ENCODE measurements at regions not wholly inside any gene's neighbourhood (a gene's known extent, or its start where the extent isn't known, plus 50 kb on each side); places are given as distances from the start of the nearest gene placed in this dataset.
"Not testable (repeated sequence)": the region's sequence is repeated elsewhere in the genome, so short reads cannot be mapped to it uniquely, and the experiment has no call there.

- DNase-seq, result no peak
- Histone ChIP-seq H3K27ac (peak overlapping the region; percentile 27 to 70 (median 38)), H3K27me3 (no peaks in the 10 kb centered on the region), H3K9me3 (no peaks in the 10 kb centered on the region), H3K36me3 (no peaks in the 10 kb centered on the region), H3K4me1 (peaks cover 0 to 17% (median 0%) of the 10 kb centered on the region in 4 donors), H3K4me3 (no peak overlapping the region)
- 64 to 70% methylated on average over 5 of the region's 5 CpGs for WGBS, 2 donors (ENCODE audit: low coverage in 1 of 2)
- in situ Hi-C loops (cut with MboI; ENCODE audit: low pct_ligation_motif_present in 1 of 4, low pct_unique_long_range_greater_than_20kb in 1 of 4, low sequenced_read_pairs in 3 of 4), result no loop called here
- TF ChIP-seq, protein P1, sequence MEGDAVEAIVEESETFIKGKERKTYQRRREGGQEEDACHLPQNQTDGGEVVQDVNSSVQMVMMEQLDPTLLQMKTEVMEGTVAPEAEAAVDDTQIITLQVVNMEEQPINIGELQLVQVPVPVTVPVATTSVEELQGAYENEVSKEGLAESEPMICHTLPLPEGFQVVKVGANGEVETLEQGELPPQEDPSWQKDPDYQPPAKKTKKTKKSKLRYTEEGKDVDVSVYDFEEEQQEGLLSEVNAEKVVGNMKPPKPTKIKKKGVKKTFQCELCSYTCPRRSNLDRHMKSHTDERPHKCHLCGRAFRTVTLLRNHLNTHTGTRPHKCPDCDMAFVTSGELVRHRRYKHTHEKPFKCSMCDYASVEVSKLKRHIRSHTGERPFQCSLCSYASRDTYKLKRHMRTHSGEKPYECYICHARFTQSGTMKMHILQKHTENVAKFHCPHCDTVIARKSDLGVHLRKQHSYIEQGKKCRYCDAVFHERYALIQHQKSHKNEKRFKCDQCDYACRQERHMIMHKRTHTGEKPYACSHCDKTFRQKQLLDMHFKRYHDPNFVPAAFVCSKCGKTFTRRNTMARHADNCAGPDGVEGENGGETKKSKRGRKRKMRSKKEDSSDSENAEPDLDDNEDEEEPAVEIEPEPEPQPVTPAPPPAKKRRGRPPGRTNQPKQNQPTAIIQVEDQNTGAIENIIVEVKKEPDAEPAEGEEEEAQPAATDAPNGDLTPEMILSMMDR (IDR thresholded peaks at IDR 0.05), result no peak
- TF ChIP-seq POLR2AphosphoS5 (IDR thresholded peaks at IDR 0.05) (no peak), EP300 (IDR thresholded peaks at IDR 0.05; ENCODE audit: low read depth) (no peak), POLR2A (IDR thresholded peaks at IDR 0.05) (no peak)
- intact Hi-C loops (cut with DNase I; ENCODE audit: low total_unique reads), result no loop called here
Measured at GRCh38 chr17:20929334-20929733, 113.5 kb downstream of the USP22 start.

- H3K9me3 ChIP-seq, result no peaks in the 10 kb centered on the region
- H3K27me3 ChIP-seq, result no peaks in the 10 kb centered on the region
- no peaks in the 10 kb centered on the region for H3K36me3 ChIP-seq
- peaks cover 0 to 20% (median 0%) of the 10 kb centered on the region in 4 donors for H3K4me1 ChIP-seq
- intact Hi-C loops (cut with DNase I; ENCODE audit: low total_unique reads), result no loop called here
- WGBS, 2 donors (ENCODE audit: low coverage in 1 of 2), result 60 to 67% methylated on average over 5 of the region's 5 CpGs
- TF ChIP-seq POLR2A (IDR thresholded peaks at IDR 0.05) (no peak), EP300 (IDR thresholded peaks at IDR 0.05; ENCODE audit: low read depth) (no peak), POLR2AphosphoS5 (IDR thresholded peaks at IDR 0.05) (no peak)
- TF ChIP-seq, protein P1 (IDR thresholded peaks at IDR 0.05), result no peak
- H3K4me3 ChIP-seq, result no peak overlapping the region
- in situ Hi-C loops (cut with MboI; ENCODE audit: low pct_ligation_motif_present in 1 of 4, low pct_unique_long_range_greater_than_20kb in 1 of 4, low sequenced_read_pairs in 3 of 4), result no loop called here
- DNase-seq, result no peak
- H3K27ac ChIP-seq, result peak overlapping the region in 1 of 4 donors; percentile 70
Measured at GRCh38 chr17:20930081-20930760, 112.6 kb downstream of the USP22 start.

GRCh38 chr17:20933040-20933439, 109.8 kb downstream of the USP22 start:
- H3K9me3 ChIP-seq; DNase-seq; H3K36me3 ChIP-seq; H3K27me3 ChIP-seq; H3K27ac ChIP-seq; H3K4me3 ChIP-seq; in situ Hi-C loops (cut with MboI; ENCODE audit: low pct_ligation_motif_present in 1 of 4, low pct_unique_long_range_greater_than_20kb in 1 of 4, low sequenced_read_pairs in 3 of 4); intact Hi-C loops (cut with DNase I; ENCODE audit: low total_unique reads): not testable (repeated sequence)
- peaks cover 0 to 44% (median 12%) of the 10 kb centered on the region in 4 donors for H3K4me1 ChIP-seq
- WGBS, 2 donors (ENCODE audit: low coverage in 1 of 2), result 100% methylated on average over 3 of the region's 3 CpGs; no CpG with 5 or more reads in 1 of the 2 donors

DNA sequence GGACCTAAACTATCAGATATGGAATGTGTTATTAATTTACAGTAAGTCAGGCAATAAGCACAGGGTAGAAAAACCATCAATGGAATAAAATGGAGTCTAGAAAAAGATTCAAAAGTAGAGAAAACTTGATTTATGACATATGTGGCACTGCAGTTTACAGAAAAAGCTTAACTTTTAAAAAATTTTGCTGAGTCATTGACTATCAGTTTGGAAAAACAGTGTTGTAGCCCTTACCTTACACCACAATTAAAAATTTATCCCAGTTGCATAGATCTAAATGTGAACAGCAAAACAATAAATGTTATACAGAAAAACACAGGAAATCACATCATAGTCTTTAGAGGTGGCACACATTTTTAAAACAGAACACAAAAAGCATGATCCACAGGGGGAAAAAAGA, 108.5 kb downstream of the USP22 start:
- no peak for TF ChIP-seq POLR2AphosphoS5 (IDR thresholded peaks at IDR 0.05)
- TF ChIP-seq, protein P1 (IDR thresholded peaks at IDR 0.05), result no peak
- no peak for TF ChIP-seq EP300 (IDR thresholded peaks at IDR 0.05; ENCODE audit: low read depth)
- TF ChIP-seq POLR2A (IDR thresholded peaks at IDR 0.05), result no peak
- in situ Hi-C loops (cut with MboI; ENCODE audit: low pct_ligation_motif_present in 1 of 4, low pct_unique_long_range_greater_than_20kb in 1 of 4, low sequenced_read_pairs in 3 of 4), result no loop called here

DNA sequence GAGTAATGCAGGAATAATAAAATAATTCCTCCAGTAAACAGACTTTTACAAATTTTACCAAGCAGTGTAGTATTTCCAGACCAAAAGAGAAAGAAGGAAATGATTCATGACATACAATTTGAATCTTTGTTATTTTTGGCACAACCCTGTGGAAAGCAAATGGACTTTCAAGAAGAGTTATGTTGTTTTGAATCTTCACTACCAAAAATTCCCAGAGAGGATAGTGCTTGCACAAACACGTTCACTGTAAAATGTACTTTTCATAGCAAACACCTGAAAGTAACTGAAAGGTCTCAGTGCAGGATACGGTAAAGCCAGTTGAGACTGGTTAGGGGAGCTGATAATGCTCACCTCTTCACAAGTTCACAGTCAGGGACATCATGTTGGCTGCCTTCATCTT, 107.1 kb downstream of the USP22 start:
- TF ChIP-seq POLR2AphosphoS5 (IDR thresholded peaks at IDR 0.05) (peak in 2 of 3 donors; percentile 58 to 70), EP300 (IDR thresholded peaks at IDR 0.05; ENCODE audit: low read depth) (no peak)
- peaks cover 0 to 32% (median 12%) of the 10 kb centered on the region in 4 donors for H3K4me1 ChIP-seq
- no peaks in the 10 kb centered on the region for H3K9me3 ChIP-seq
- H3K27me3 ChIP-seq, result no peaks in the 10 kb centered on the region
- no peak overlapping the region for H3K4me3 ChIP-seq
- H3K27ac ChIP-seq, result peak overlapping the region in 3 of 4 donors; percentile 40 to 71 (median 63)
- no peaks in the 10 kb centered on the region for H3K36me3 ChIP-seq
- intact Hi-C loops (cut with DNase I; ENCODE audit: low total_unique reads) (no loop called here), in situ Hi-C loops (cut with MboI; ENCODE audit: low pct_ligation_motif_present in 1 of 4, low pct_unique_long_range_greater_than_20kb in 1 of 4, low sequenced_read_pairs in 3 of 4) (no loop called here)
- WGBS, 2 donors (ENCODE audit: low coverage in 1 of 2), result 8 to 25% methylated on average over 2 of the region's 2 CpGs
- no peak for DNase-seq

More for the DNA sequence above, 108.5 kb downstream of the USP22 start:
- H3K36me3 ChIP-seq, result no peaks in the 10 kb centered on the region
- H3K27ac ChIP-seq, result no peak overlapping the region
- no peak for DNase-seq
- no peaks in the 10 kb centered on the region for H3K27me3 ChIP-seq
- peaks cover 0 to 37% (median 12%) of the 10 kb centered on the region in 4 donors for H3K4me1 ChIP-seq
- H3K4me3 ChIP-seq, result no peak overlapping the region
- no peaks in the 10 kb centered on the region for H3K9me3 ChIP-seq
- intact Hi-C loops (cut with DNase I; ENCODE audit: low total_unique reads), result no loop called here

All from transverse colon (tissue), 4 donors.